Glutamatergic neuron (in vitro differentiated cells): ENCODE measurements at regions not wholly inside any gene's neighbourhood (a gene's known extent, or its start where the extent isn't known, plus 50 kb on each side); places are given as distances from the start of the nearest gene placed in this dataset.

Experiments
- DNase-seq: peaks from one replicate; pipeline ENCODE4 v3.0.0; 2022
- H3K27ac Mint-ChIP-seq: one replicate; pipeline ENCODE4 v1.8.0; 2020; ENCODE audit warnings: mild to moderate bottlenecking, mixed read lengths, inconsistent platforms; ENCODE audit not compliant: unreplicated experiment
- H3K27me3 Mint-ChIP-seq: one replicate; pipeline ENCODE4 v1.8.0; 2020; ENCODE audit warnings: mild to moderate bottlenecking, moderate library complexity, mixed read lengths, inconsistent platforms; ENCODE audit not compliant: unreplicated experiment
- H3K36me3 Mint-ChIP-seq: one replicate; pipeline ENCODE4 v1.8.0; 2020; ENCODE audit warnings: mild to moderate bottlenecking, mixed read lengths, inconsistent platforms; ENCODE audit not compliant: unreplicated experiment
- H3K4me1 Mint-ChIP-seq: one replicate; pipeline ENCODE4 v1.8.0; 2020; ENCODE audit warnings: mild to moderate bottlenecking, low read depth, mixed read lengths, inconsistent platforms; ENCODE audit not compliant: unreplicated experiment
- H3K4me3 Mint-ChIP-seq: one replicate; pipeline ENCODE4 v1.8.0; 2020; ENCODE audit warnings: mild to moderate bottlenecking, mixed read lengths, inconsistent platforms; ENCODE audit not compliant: unreplicated experiment
- H3K9me3 Mint-ChIP-seq: one replicate; pipeline ENCODE4 v1.8.0; 2020; ENCODE audit warnings: mild to moderate bottlenecking, moderate library complexity, mixed read lengths, inconsistent platforms; ENCODE audit not compliant: unreplicated experiment
- CTCF ChIP-seq: fragments of 200-600 bp; sonication (generic); IDR thresholded peaks from one replicate; pipeline ENCODE4 v1.5.0; 2021; ENCODE audit not compliant: partially characterized antibody, unreplicated experiment

- H3K4me3 Mint-ChIP-seq: no peak overlapping the region
- DNase-seq: no peak
- no peak overlapping the region for H3K27ac Mint-ChIP-seq
- H3K36me3 Mint-ChIP-seq: no peaks in the 10 kb centered on the region
- peaks cover 2% of the 10 kb centered on the region for H3K4me1 Mint-ChIP-seq
- TF ChIP-seq CTCF: no peak
- H3K27me3 Mint-ChIP-seq: no peaks in the 10 kb centered on the region
- no peaks in the 10 kb centered on the region for H3K9me3 Mint-ChIP-seq
Measured at GRCh38 chrY:7177631-7178030, 266.1 kb upstream of the AMELY start.

DNA sequence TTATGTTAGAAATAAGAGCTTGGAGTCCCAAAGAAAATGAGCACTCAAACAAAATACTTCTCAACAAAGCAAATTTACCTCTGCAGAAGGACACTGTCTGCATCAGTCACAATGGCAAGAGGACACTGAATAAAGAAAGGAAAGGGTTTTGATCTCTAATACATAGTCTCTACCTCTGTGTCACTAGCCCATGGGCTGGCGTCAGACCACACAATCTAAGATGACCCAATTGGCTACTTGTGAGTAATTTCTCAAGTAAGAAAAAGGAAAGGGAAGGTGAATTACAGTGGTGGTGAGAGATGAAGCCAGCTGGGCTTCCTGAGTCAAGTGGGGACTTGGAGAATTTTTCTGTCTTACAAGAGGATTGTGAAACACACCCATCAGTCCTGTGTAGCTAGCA lies 257.9 kb upstream of the AMELY start:
- Mint-ChIP-seq H3K4me3 (no peak overlapping the region), H3K27ac (no peak overlapping the region), H3K27me3 (no peaks in the 10 kb centered on the region), H3K4me1 (peaks cover 3% of the 10 kb centered on the region), H3K36me3 (no peaks in the 10 kb centered on the region), H3K9me3 (no peaks in the 10 kb centered on the region)
- TF ChIP-seq CTCF: no peak
- no peak for DNase-seq

- DNase-seq: no peak
- Mint-ChIP-seq H3K27ac (no peak overlapping the region), H3K9me3 (no peaks in the 10 kb centered on the region), H3K27me3 (no peaks in the 10 kb centered on the region), H3K36me3 (no peaks in the 10 kb centered on the region), H3K4me3 (no peak overlapping the region), H3K4me1 (no peaks in the 10 kb centered on the region)
- no peak for TF ChIP-seq CTCF
Measured at GRCh38 chrY:7141477-7141876, 229.9 kb upstream of the AMELY start.
